22Rv1 (cell line): ENCODE measurements at regions not wholly inside any gene's neighbourhood (a gene's known extent, or its start where the extent isn't known, plus 50 kb on each side); places are given as distances from the start of the nearest gene placed in this dataset.

ENCODE experiments used
- CTCF ChIP-seq: fragments of 450-650 bp; IDR thresholded peaks from 2 replicates; pipeline ENCODE4 v1.5.1; 2017; ENCODE audit warnings: mild to moderate bottlenecking
- ZFX ChIP-seq: fragments of 450-650 bp; IDR thresholded peaks from 2 replicates; pipeline ENCODE4 v1.6.1; 2017; ENCODE audit warnings: antibody characterized with exemption, borderline replicate concordance

- TF ChIP-seq CTCF: no peak
- TF ChIP-seq ZFX: no peak
Measured at GRCh38 chr2:188068093-188068492, 223.6 kb upstream of the GULP1 start.
